ENCODE measurements at regions not wholly inside any gene's neighbourhood (a gene's known extent, or its start where the extent isn't known, plus 50 kb on each side); places are given as distances from the start of the nearest gene placed in this dataset.

DNA sequence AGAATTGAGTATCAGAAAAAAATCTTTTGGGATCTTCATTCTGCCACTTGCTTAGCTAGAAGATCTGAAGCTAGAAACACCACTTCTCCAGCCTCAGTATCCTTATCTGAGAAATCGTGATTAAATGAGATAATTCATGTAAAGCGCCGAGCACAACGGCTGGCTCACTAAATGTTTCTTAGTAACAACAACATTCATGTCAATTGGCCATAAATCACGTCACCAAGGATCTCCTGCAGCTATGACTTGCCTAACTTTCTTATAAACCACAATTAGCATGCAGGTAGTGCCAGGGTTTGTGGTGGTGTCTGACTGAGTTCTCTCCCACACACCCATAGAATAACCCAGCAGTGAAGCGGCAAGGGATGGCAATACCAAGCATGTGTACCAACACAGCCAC lies 501.3 kb downstream of the EFNB2 start:
- no peak for DNase-seq (ENCODE audit: low spot score)
- in situ Hi-C loops (cut with HindIII; ENCODE audit: low sequenced_read_pairs), result no loop called here

DNA sequence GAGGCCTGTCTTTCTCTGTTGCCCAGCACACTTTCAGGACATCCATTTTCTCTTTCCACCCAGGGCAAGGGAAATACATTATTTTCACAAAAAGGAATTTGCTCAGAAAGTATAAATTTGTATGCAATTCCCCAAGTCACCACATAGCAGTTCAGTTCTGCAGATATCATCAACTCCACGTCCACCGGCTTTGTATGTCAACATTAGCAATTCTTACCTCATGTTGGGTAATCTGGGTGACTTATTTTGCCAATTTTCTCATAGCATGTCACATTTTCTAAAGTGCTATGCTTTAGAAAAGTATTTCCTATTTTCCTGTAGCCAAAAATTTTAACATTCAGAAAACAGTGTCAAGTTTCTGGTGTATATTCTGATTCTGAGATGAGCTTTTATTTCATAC lies 501.8 kb downstream of the EFNB2 start:
- in situ Hi-C loops (cut with HindIII; ENCODE audit: low sequenced_read_pairs), result no loop called here
- DNase-seq (ENCODE audit: low spot score), result no peak

DNA sequence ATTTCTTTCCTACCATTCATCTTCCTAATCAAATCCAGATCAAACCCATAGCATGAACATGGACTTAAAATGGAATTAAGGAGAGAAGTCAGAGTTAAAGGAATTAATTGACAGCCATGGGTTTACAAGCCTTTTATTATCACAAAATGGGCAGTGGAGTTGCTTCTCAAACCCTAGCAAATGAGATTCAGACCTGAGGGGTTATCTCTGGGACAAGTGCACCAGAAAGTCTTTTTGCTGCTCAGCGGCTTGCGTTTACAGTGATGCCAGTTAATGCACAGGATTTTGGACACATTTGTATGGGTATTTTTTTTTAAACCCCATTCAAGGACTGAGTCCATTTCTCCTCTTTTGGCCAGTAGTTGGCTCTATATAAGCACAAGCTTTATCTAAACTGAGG lies 503.0 kb downstream of the EFNB2 start:
- in situ Hi-C loops (cut with HindIII; ENCODE audit: low sequenced_read_pairs), result no loop called here
- DNase-seq (ENCODE audit: low spot score), result no peak

DNA sequence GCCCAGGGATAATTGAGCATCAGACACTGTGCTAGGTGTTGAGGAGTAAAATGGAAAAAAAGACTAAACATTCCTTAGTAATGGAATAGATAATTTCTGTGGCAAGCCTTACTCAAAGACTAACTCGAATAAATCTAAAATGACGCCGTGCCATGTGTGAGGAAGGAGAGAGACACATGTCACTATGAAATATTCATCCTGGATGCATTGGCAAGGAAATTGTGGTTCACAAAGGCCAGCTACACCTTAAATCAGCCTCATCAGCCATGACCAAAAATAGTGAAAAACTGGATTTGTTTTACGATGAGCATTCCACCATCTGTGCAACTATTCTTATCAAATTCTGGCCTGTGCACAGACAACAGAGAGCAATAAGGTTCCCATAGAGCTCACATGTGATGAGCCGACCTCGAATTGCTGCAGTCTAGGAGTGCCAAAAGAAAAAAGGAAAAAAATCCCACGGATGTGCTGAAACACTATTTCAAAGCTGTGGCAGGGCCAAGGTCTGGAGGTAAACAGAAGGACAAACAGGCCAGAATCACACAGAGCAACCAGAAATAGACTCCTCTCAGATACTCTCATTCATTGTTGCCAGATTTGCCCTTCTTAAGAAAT lies 505.7 kb downstream of the EFNB2 start:
- in situ Hi-C loops (cut with HindIII; ENCODE audit: low sequenced_read_pairs), result no loop called here
- peak; percentile 97 for DNase-seq (ENCODE audit: low spot score)

DNA sequence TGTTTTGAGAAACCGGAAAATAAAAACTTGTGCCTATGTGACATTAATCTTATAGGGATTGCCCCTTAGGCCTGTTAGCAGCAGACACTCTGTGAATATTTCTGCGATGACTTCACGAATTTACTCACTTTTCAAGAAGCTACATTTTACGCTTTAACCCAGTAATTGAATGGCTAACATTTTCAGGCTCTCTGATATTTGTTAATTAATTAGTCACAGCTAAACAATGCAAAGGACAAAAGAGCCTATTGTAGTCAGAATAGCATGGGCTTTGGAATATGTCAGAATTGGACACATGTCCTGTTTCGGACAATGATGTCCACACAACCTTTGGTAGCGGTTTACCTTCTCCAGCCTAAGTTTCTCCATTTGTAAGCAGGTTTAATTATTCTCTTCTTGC lies 506.6 kb downstream of the EFNB2 start:
- no peak for DNase-seq (ENCODE audit: low spot score)
- in situ Hi-C loops (cut with HindIII; ENCODE audit: low sequenced_read_pairs), result no loop called here

DNA sequence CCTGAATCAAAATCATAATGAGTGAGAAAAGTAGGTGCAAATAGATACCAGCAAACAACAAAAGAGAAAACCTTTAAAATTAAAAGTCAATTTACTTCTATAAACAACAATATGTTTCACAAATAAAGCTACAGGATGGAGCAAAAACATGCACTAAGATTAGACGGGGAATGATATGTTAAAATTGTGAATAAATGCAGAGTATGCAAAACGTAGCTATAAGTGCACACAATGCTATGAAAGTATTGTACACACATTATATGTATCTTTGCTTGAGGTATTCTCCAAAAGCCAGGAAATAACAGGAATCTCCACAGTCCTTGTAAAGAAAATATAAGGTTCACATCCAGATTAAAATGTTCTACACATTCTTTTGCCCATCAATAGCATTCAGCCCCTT lies 523.9 kb downstream of the EFNB2 start:
- in situ Hi-C loops (cut with HindIII; ENCODE audit: low sequenced_read_pairs), result no loop called here

DNA sequence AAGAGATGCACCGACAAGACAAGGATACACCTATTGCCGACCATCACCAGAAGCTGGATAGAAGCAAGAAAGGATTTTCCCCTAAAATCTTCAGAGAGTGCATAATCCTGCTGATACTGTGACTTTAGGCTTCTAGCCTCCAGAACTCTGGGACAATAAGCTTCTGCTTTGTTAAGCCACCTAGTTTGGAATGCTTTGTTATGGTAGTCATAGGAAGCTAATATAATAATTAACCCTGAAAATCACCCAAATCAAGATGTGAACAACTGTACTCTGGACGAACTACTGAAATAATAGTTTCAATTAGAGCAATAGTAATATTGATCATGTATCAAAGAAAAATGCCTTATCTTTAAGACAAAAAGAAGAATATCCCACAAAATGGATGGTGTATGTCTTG lies 524.6 kb downstream of the EFNB2 start:
- in situ Hi-C loops (cut with HindIII; ENCODE audit: low sequenced_read_pairs), result no loop called here
- DNase-seq (ENCODE audit: low spot score), result no peak

More for the DNA sequence above, 523.9 kb downstream of the EFNB2 start:
- DNase-seq (ENCODE audit: low spot score), result no peak

DNA sequence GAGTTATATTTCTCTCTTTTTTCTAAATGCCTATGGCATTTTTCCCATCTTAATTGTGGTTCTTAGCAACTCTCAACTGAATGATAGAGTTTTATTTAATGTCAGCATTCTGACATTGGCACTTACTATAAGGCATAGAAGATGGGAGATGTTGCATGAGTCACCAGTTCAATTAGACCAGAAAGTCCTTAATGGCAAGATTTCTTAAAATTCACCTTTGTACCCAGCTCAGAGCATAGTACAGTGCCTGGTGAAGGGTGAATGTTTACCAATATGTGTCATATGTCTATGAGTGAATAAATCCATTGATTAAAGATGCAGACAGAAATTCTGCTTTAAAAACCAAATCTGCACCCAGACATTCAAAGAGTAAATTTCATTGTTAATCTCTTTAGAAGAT lies 526.9 kb downstream of the EFNB2 start:
- in situ Hi-C loops (cut with HindIII; ENCODE audit: low sequenced_read_pairs), result no loop called here
- DNase-seq (ENCODE audit: low spot score), result no peak

DNA sequence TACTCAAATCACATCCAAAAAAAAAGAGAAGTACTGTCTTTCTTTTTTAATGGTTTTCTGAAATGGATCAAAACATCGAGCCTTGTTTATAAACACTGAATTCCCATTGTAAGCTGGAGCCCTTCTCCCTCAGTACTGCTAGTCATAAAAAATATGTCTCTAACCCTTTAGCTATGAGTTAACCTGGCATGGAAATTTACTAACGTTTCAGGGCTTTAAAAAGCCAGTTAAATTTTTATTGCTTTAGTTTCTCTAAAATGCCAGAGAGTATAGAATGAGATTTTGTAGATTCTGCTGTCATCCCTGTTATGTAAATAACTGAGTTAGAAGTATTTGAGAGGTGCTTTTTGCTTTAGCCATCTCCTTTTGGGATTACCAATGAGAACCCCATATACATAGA lies 528.3 kb downstream of the EFNB2 start:
- no peak for DNase-seq (ENCODE audit: low spot score)
- in situ Hi-C loops (cut with HindIII; ENCODE audit: low sequenced_read_pairs), result no loop called here

DNA sequence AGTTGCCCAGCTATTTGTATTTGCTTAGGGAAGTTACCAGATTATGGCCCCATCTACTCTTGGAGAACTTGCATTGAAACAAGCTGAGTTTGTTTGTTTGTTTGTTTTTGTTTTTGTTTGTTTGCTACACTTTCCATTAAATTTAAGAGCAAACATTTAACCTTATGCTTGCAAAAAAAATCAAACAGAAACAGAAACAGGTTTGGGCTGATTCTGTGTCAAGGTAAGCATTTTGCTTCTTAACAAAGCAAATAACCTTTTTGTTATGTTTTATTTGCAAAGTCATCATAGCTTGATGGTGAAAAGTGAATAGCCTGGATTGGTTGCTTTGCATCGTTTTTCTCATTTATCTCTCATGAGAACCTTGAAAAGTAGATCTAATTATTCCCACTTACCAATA lies 531.8 kb downstream of the EFNB2 start:
- no peak for DNase-seq (ENCODE audit: low spot score)
- in situ Hi-C loops (cut with HindIII; ENCODE audit: low sequenced_read_pairs), result no loop called here

DNA sequence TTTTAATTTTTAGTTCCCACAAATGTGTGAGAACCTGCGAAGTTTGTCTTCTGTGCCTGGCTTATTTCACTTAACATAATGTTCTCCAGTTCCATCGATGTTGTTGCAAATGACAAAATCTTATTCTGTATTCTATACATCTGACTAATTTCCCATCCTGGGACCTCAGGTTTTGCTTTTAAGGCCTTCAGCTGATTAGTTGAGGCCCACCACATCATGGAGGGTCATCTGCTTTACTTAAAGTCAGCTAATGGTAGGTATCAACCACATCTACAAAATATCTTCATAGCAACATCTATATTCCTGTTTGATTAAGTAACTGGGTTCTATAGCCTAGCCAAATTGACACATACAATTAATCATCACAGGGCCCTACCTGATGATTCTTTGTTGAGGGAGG lies 534.0 kb downstream of the EFNB2 start:
- DNase-seq (ENCODE audit: low spot score), result no peak
- in situ Hi-C loops (cut with HindIII; ENCODE audit: low sequenced_read_pairs), result no loop called here

DNA sequence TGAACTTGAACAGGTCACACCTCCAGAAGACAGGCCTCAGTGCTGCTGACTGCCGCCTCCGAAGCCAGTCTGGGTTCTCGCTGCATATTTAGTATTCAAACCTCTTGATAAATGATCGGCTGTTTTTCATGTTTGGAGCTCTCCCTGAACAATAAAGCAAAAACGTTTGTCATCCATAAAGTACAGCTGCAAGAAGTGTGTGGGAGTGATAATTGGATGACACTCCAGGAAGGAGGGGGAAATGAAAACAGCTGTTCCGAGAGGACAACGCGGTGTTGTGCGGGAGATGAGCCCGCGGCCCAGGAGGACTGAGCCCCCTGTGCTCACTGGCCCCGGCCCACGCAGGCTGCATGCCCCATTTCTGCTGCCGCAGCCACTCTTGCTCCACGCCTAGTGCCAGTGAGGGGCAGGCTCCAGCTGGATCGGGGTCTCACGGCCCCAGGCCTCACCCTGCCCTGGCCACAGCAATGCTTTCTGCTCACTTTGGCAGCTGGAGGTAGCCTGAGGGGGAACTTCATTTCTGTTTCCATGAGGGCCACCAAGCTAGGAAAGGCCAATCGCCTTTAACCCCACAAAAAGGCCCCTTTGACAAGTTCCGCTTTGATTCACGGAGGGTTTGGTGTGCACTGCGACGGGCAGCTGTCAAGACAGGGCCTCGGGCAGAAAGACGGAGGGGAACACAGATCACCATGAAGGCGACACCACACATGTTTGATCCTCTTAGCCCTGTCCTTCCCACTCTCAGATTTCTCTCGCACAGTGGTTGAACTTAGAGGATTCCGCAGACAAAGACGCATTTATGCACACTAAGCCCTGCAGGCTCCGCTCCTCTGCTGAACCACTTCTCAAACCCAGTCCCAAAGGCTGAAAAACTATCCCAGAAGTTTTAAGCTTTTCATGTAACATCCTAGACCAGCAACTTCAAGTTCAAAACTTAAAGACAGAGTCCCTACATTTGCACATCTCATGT lies 537.6 kb downstream of the EFNB2 start:
- DNase-seq (ENCODE audit: low spot score), result no peak
- in situ Hi-C loops (cut with HindIII; ENCODE audit: low sequenced_read_pairs), result no loop called here

DNA sequence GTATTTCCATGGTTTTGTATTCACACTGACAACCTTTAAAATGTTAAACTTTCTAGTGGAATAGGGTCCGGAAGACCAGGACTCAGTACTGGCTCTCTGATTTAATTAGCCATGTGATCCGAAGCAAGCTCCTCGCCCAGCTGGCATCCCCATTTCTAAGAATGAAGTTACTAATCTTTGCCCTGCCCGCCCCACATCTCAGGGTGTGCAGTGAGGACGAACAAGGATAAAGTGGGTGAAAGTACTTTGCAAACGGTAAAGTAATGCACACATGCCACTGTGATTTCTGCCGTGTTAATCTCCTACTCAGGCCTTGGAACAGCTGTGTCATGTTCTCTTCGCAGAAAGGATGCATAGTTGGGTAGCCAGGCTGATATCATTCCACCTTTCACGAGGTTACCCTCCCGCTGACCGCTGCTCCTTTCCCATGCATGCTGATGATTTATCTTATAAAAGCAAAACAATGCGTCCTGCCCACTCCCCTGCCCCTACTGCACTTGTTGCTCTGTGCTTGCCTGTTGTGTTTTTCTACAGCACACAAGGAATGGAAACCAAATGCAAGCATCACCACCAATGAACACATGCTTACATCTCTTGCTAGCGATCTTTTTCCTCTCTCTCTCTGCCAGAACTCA lies 539.0 kb downstream of the EFNB2 start:
- DNase-seq (ENCODE audit: low spot score), result no peak
- in situ Hi-C loops (cut with HindIII; ENCODE audit: low sequenced_read_pairs), result no loop called here

DNA sequence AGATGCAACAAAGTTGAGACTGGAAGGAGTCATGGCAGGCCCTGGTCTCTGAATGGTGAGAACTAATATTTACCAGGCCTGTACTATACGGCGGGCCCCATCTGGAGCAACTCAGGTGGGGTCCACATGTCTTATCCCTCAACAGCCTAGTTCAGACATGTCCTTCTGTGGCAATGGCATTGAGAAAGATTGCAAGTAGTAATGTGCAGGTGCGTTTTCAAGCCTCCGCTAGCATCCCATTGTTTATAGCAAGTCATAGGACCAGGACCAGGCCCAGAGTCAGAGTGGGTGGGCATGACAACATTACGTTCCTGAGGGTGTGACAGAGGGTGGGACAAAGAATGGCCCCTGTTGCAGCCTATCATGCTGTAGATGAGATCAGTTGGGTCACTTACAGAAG lies 541.1 kb downstream of the EFNB2 start:
- no peak for DNase-seq (ENCODE audit: low spot score)
- in situ Hi-C loops (cut with HindIII; ENCODE audit: low sequenced_read_pairs), result no loop called here

DNA sequence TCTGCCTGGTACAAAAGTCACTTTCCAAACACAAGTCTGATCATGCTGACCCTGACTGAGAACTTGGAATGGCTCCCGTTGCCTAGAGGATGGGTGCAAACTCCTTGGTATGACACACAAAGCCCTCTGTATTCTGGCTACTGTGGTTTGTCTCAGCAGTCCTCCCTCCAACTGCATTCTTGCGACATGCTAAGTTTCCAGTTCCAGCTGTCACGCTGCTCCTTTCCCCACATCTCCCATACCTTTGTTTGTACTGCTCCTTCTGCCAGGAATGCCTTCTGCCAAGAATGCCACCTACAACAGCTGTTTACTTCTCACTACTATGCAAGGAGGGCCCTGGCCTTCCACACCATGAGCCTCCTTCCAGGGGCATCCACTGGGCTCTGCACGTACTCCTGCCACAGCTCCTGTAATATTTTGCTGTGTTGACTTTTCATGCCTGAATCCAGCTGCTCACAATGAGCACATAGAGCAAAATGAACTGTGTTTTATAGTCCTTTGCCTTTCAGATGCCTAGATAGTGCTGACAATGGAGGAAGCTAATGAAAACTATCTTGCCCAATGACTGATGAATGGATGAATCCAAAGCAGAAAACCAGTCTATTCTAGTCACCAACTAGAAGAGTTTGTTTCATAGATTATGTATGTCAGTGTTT lies 543.7 kb downstream of the EFNB2 start:
- in situ Hi-C loops (cut with HindIII; ENCODE audit: low sequenced_read_pairs), result no loop called here
- no peak for DNase-seq (ENCODE audit: low spot score)

DNA sequence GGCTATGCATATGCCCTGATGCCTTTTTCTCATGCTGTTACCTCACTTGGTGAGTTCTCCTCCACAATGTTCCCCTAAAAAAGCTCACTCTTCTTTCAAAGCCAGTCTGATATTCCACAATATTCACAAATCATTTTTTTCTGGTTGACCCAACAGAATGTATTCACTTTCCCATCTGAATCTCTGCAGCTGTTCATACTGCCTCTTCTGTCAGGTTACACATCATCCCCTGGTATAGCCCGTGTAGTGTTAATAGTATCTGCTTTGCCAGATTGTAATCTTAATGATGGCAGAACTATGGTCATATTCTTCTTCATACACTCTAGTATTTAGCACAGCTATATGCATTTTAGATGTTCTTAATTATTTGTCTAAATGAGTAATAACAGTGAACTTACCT lies 544.3 kb downstream of the EFNB2 start:
- in situ Hi-C loops (cut with HindIII; ENCODE audit: low sequenced_read_pairs), result no loop called here
- no peak for DNase-seq (ENCODE audit: low spot score)

DNA sequence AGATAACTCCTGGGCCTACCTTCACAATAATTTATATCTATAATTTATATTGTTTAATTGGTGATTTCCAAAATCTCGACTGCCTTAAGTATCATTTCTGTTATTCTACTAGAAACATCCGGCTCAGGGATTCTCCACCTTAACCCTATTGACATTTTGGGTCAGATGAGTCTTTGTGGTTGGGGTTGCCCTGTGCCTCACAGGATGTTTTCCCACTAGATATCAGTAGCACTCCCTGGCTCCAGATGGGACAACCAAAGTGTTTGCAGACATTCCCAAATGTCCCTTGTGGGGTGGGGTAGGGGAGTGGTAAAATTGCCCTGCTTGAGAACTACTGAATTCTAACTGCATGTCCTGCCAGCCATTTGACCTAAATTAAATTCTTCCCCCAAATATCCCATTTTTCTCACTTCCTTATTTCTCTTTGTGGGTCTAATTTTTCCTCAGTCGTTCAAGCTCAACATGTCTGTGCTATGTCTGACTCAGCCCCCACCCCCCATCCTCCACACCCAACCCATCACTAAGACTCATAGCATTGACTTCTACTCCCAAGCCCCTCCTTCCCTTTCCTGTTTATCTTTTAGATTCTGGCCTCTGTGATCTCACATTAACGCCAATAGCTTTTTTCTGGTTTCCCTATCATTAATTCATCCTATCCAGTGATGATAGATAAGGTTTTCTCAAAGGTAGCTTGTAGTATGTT lies 545.1 kb downstream of the EFNB2 start:
- no peak for DNase-seq (ENCODE audit: low spot score)
- in situ Hi-C loops (cut with HindIII; ENCODE audit: low sequenced_read_pairs), result no loop called here

DNA sequence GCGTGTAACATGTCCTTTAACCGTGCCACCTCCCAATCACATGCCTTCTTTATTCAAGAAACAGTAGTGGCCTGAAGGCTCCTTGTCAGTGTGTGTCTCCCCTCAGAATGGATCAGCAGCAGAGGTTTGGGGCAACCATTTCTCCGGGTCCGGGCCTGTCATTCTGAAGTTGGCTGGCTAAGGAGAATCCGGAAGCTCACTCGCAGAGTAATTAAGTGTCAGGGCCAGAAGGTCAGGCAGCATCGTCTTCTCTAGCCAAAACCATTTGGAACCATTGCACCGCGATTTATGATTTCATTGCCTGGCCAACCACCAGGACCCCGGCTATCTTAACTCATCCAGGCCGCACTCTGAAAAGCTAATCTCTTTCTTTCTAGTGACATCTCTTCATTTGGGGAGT lies 550.8 kb downstream of the EFNB2 start:
- DNase-seq (ENCODE audit: low spot score), result no peak
- in situ Hi-C loops (cut with HindIII; ENCODE audit: low sequenced_read_pairs), result no loop called here

DNA sequence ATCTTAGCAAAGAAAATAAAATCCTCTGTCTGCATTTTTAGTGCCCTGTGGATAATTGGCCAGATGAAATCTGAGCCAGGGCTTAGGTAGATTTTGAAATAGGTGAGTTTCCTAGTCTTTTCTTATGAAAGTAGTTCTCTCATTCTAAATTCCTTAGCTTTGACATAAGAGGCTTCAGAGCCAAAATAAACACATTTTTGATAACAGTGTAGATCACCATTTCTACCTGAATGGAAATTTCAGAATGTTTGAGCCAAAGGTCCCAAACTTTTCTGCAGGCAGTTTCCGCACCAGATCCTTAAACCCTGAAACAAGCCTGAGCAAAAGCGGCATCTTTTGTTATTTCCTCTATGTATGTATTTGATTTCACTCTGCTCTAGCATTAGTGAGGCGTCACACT lies 551.2 kb downstream of the EFNB2 start:
- in situ Hi-C loops (cut with HindIII; ENCODE audit: low sequenced_read_pairs), result no loop called here
- DNase-seq (ENCODE audit: low spot score), result no peak
